Adrenal gland (tissue), 9 donors: ENCODE measurements at regions not wholly inside any gene's neighbourhood (a gene's known extent, or its start where the extent isn't known, plus 50 kb on each side); places are given as distances from the start of the nearest gene placed in this dataset.
A peak's percentile ranks its signal among the peaks of the same experiment; 100 is the strongest.

Experiments used
- DNase-seq, 7 donors: peaks; one replicate each; pipeline ENCODE4 v3.0.0-alpha.2; 2019 to 2020
- H3K27ac ChIP-seq, 5 donors: fragments of 200-600 bp; sonication (generic) in 4 of 5; 1 replicate in 3 of 5; 2 replicates in 2 of 5; pipeline versions ENCODE4 v1.5.1 to v1.8.0; 2016 to 2020; ENCODE audit warnings: mild to moderate bottlenecking in 1 of 5
- H3K27me3 ChIP-seq: fragments of 200-600 bp; 2 replicates; pipeline ENCODE4 v1.8.0; 2021
- H3K36me3 ChIP-seq, 2 donors: fragments of 200-600 bp; replicated peaks in 1 of 2; 1 replicate in 1 of 2; 2 replicates in 1 of 2; pipeline versions ENCODE4 v1.5.1 to v1.8.0; 2018 to 2022
- H3K4me1 ChIP-seq, 2 donors: fragments of 200-600 bp; replicated peaks in 1 of 2; 1 replicate in 1 of 2; 2 replicates in 1 of 2; pipeline versions ENCODE4 v1.5.1 to v1.8.0; 2018 to 2021
- H3K4me3 ChIP-seq, 4 donors: fragments of 200-600 bp; sonication (generic) in 3 of 4; one replicate each; pipeline ENCODE4 v1.5.1; 2016 to 2018
- H3K9me3 ChIP-seq, 3 donors: fragments of 200-600 bp; sonication (generic) in 1 of 3; replicated peaks in 1 of 3; 1 replicate in 2 of 3; 2 replicates in 1 of 3; pipeline versions ENCODE4 v1.5.1 to v1.8.0; 2016 to 2021
- CTCF ChIP-seq, 6 experiments: fragments of 450-650 bp in 4 of 6; fragments of 200-600 bp in 2 of 6; sonication (generic) in 1 of 6; IDR thresholded peaks; 1 replicate in 5 of 6; 2 replicates in 1 of 6; pipeline versions ENCODE4 v1.5.1 to v1.8.0; 2016 to 2021; ENCODE audit warnings: antibody characterized with exemption in 6 of 6, mild to moderate bottlenecking in 2 of 6, moderate library complexity in 1 of 6
- POLR2A ChIP-seq, 2 donors: fragments of 450-650 bp; IDR thresholded peaks; one replicate each; pipeline ENCODE4 v1.6.1; 2017; ENCODE audit warnings: antibody characterized with exemption in 2 of 2, mild to moderate bottlenecking in 2 of 2, moderate library complexity in 1 of 2
- WGBS, 4 donors: extraction: QIAGEN DNeasy Blood & Tissue Kit in 2 of 4; methylation state at CpG; one replicate each; pipeline versions ENCODE4 v1.1.5 to v1.1.7; 2013 to 2017; 5-methylcytosine and 5-hydroxymethylcytosine counted together
- intact Hi-C, 2 donors: fragments of 100-400 bp; cut with DNase I; formaldehyde crosslinking; loops; one replicate each; pipeline versions ENCODE4 v1.14.1 to v1.15.0; 2022 to 2023
- donor health status: healthy with polysubstance abuse.
- donor health status: Bipolar disorder and iron deficiency.
- donor health status: DM: yes; HTN: yes; CAD: no.
- donor health status: DM: no; HTN: no; CAD: no.
- donor health status: DM: no; HTN: no; CAD: no.

- TF ChIP-seq CTCF (IDR thresholded peaks at IDR 0.05): no peak
- no peak for TF ChIP-seq POLR2A (IDR thresholded peaks at IDR 0.05)
- H3K36me3 ChIP-seq: no peaks in the 10 kb centered on the region
Measured at GRCh38 chr9:135279834-135280393, 192.4 kb downstream of the OLFM1 start.

GRCh38 chr9:135280666-135281065 lies 193.2 kb downstream of the OLFM1 start:
- Histone ChIP-seq H3K36me3 (no peaks in the 10 kb centered on the region), H3K9me3 (no peaks in the 10 kb centered on the region), H3K27ac (no peak overlapping the region), H3K27me3 (no peaks in the 10 kb centered on the region), H3K4me1 (no peaks in the 10 kb centered on the region), H3K4me3 (no peak overlapping the region)
- WGBS, 4 donors: 84 to 87% (median 87%) methylated on average over 11 to 12 of the region's 12 CpGs
- no peak for TF ChIP-seq CTCF (IDR thresholded peaks at IDR 0.05)
- no peak for TF ChIP-seq POLR2A (IDR thresholded peaks at IDR 0.05)
- no peak for DNase-seq
- intact Hi-C loops: no loop called here

More at GRCh38 chr9:135279834-135280393, 192.4 kb downstream of the OLFM1 start:
- intact Hi-C loops: no loop called here
- no peak overlapping the region for H3K4me3 ChIP-seq
- no peak for DNase-seq
- no peaks in the 10 kb centered on the region for H3K27me3 ChIP-seq
- no peaks in the 10 kb centered on the region for H3K4me1 ChIP-seq
- H3K9me3 ChIP-seq: no peaks in the 10 kb centered on the region
- WGBS, 4 donors: 88 to 93% (median 91%) methylated on average over 18 to 23 of the region's 23 CpGs
- H3K27ac ChIP-seq: no peak overlapping the region

GRCh38 chr9:135281151-135281550 lies 193.7 kb downstream of the OLFM1 start:
- no peak for DNase-seq
- intact Hi-C loops: no loop called here
- 79 to 95% (median 86%) methylated on average over 6 to 8 of the region's 8 CpGs; no CpG with 5 or more reads in 1 of the 4 donors for WGBS, 4 donors
- Histone ChIP-seq H3K4me1 (no peaks in the 10 kb centered on the region), H3K4me3 (no peak overlapping the region), H3K9me3 (no peaks in the 10 kb centered on the region), H3K36me3 (no peaks in the 10 kb centered on the region), H3K27ac (no peak overlapping the region), H3K27me3 (no peaks in the 10 kb centered on the region)
- TF ChIP-seq CTCF (IDR thresholded peaks at IDR 0.05): no peak

- TF ChIP-seq POLR2A (IDR thresholded peaks at IDR 0.05) (no peak), CTCF (IDR thresholded peaks at IDR 0.05) (no peak)
- H3K4me1 ChIP-seq: no peaks in the 10 kb centered on the region
- no peaks in the 10 kb centered on the region for H3K27me3 ChIP-seq
- H3K9me3 ChIP-seq: no peaks in the 10 kb centered on the region
- H3K27ac ChIP-seq: peak overlapping the region in 1 of 5 donors; percentile 38
- DNase-seq: peak; percentile 63 to 95 (median 76)
- 28 to 50% (median 29%) methylated on average over 18 to 24 of the region's 24 CpGs for WGBS, 4 donors
- no peaks in the 10 kb centered on the region for H3K36me3 ChIP-seq
- intact Hi-C loops: no loop called here
- H3K4me3 ChIP-seq: no peak overlapping the region
Measured at GRCh38 chr9:135281791-135282737, 194.6 kb downstream of the OLFM1 start.
